Sigmoid colon (tissue), 6 donors: ENCODE measurements at regions not wholly inside any gene's neighbourhood (a gene's known extent, or its start where the extent isn't known, plus 50 kb on each side); places are given as distances from the start of the nearest gene placed in this dataset.

ENCODE experiments used
- DNase-seq: peaks from one replicate; pipeline ENCODE4 v3.0.0-alpha.2; 2019
- H3K27ac ChIP-seq, 4 donors: fragments of 200-600 bp; sonication (generic); one replicate each; pipeline ENCODE4 v1.5.1; 2016 to 2019; ENCODE audit warnings: mild to moderate bottlenecking in 1 of 4
- H3K27me3 ChIP-seq, 3 donors: fragments of 200-600 bp; sonication (generic); one replicate each; pipeline ENCODE4 v1.5.1; 2019; ENCODE audit warnings: mild to moderate bottlenecking in 1 of 3
- H3K36me3 ChIP-seq, 4 donors: fragments of 200-600 bp; sonication (generic); one replicate each; pipeline ENCODE4 v1.5.1; 2016 to 2019
- H3K4me1 ChIP-seq, 4 donors: fragments of 200-600 bp; sonication (generic); one replicate each; pipeline ENCODE4 v1.5.1; 2017 to 2019
- H3K4me3 ChIP-seq, 4 donors: fragments of 200-600 bp; sonication (generic); one replicate each; pipeline ENCODE4 v1.5.1; 2017 to 2019; ENCODE audit warnings: mild to moderate bottlenecking in 2 of 4, moderate library complexity in 1 of 4
- H3K9me3 ChIP-seq, 4 donors: fragments of 200-600 bp in 3 of 4; sonication (generic) in 3 of 4; one replicate each; pipeline versions ENCODE4 v1.5.1 to v1.6.1; 2013 to 2019
- EP300 ChIP-seq, 4 donors: sonication (generic); formaldehyde crosslinking; IDR thresholded peaks; one replicate each; pipeline ENCODE4 v1.6.1; 2017; ENCODE audit warnings: antibody characterized with exemption in 4 of 4
- POLR2A ChIP-seq, 2 donors: fragments of 450-650 bp; IDR thresholded peaks; one replicate each; pipeline ENCODE4 v1.6.1; 2016; ENCODE audit warnings: antibody characterized with exemption in 2 of 2, mild to moderate bottlenecking in 2 of 2, moderate library complexity in 2 of 2
- POLR2AphosphoS5 ChIP-seq, 4 donors: sonication (generic); formaldehyde crosslinking; IDR thresholded peaks; one replicate each; pipeline ENCODE4 v1.6.1; 2017; ENCODE audit warnings: antibody characterized with exemption in 4 of 4
- WGBS, 2 donors: extraction: QIAGEN DNeasy Blood & Tissue Kit; methylation state at CpG; one replicate each; pipeline ENCODE4 v1.1.7; 2013; 5-methylcytosine and 5-hydroxymethylcytosine counted together
- intact Hi-C: fragments of 100-400 bp; cut with DNase I; formaldehyde crosslinking; loops from one replicate; pipeline ENCODE4 v1.15.1; 2023
- TF ChIP-seq, protein P1 (sequence below), 4 experiments: fragments of 450-650 bp in 3 of 4; fragments of 200-600 bp in 1 of 4; IDR thresholded peaks; one replicate each; pipeline ENCODE4 v1.5.1; 2016 to 2019; ENCODE audit warnings: antibody characterized with exemption in 4 of 4, mild to moderate bottlenecking in 3 of 4, moderate library complexity in 2 of 4
- donor health status: healthy with polysubstance abuse.
- donor health status: healthy.

DNA sequence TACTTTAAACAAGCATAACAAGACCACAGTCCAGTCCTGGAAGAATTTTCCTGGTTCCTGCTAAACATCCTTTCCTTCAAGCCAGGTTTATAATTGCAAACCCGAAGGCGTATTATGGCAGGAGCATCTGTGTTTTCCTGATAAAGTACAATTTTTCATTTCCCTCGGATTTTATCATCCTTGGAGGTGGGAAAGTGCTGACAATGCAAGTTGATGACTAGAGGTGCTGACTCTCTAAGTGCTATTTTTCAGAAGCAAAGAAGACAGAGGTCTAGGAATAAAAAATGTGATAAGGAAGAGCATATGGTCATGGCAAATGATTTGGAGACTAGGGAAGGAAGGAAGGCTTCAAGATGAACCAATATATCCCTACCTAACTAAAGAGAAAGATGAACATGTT lies 703.2 kb upstream of the LRRN3 start:
- no peak for DNase-seq
- Histone ChIP-seq H3K27ac (no peak overlapping the region), H3K27me3 (no peaks in the 10 kb centered on the region), H3K36me3 (no peaks in the 10 kb centered on the region), H3K4me1 (no peaks in the 10 kb centered on the region), H3K9me3 (no peaks in the 10 kb centered on the region), H3K4me3 (no peak overlapping the region)
- TF ChIP-seq EP300 (IDR thresholded peaks at IDR 0.05) (no peak), POLR2A (IDR thresholded peaks at IDR 0.05) (no peak), POLR2AphosphoS5 (IDR thresholded peaks at IDR 0.05) (no peak)
- TF ChIP-seq, protein P1, sequence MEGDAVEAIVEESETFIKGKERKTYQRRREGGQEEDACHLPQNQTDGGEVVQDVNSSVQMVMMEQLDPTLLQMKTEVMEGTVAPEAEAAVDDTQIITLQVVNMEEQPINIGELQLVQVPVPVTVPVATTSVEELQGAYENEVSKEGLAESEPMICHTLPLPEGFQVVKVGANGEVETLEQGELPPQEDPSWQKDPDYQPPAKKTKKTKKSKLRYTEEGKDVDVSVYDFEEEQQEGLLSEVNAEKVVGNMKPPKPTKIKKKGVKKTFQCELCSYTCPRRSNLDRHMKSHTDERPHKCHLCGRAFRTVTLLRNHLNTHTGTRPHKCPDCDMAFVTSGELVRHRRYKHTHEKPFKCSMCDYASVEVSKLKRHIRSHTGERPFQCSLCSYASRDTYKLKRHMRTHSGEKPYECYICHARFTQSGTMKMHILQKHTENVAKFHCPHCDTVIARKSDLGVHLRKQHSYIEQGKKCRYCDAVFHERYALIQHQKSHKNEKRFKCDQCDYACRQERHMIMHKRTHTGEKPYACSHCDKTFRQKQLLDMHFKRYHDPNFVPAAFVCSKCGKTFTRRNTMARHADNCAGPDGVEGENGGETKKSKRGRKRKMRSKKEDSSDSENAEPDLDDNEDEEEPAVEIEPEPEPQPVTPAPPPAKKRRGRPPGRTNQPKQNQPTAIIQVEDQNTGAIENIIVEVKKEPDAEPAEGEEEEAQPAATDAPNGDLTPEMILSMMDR (IDR thresholded peaks at IDR 0.05) = no peak
- intact Hi-C loops = no loop called here
- 85% methylated on average over 3 of the region's 3 CpGs for WGBS, 2 donors

GRCh38 chr7:110388457-110388856 lies 702.5 kb upstream of the LRRN3 start:
- H3K4me3 ChIP-seq = no peak overlapping the region
- no peak overlapping the region for H3K27ac ChIP-seq
- H3K36me3 ChIP-seq = no peaks in the 10 kb centered on the region
- TF ChIP-seq POLR2A (IDR thresholded peaks at IDR 0.05) (no peak), POLR2AphosphoS5 (IDR thresholded peaks at IDR 0.05) (no peak), EP300 (IDR thresholded peaks at IDR 0.05) (no peak)
- TF ChIP-seq, protein P1 (IDR thresholded peaks at IDR 0.05) = no peak
- WGBS, 2 donors = 87 to 88% methylated on average over 1 of the region's 1 CpG
- no peaks in the 10 kb centered on the region for H3K4me1 ChIP-seq
- H3K9me3 ChIP-seq = no peaks in the 10 kb centered on the region
- DNase-seq = no peak
- intact Hi-C loops = no loop called here
- no peaks in the 10 kb centered on the region for H3K27me3 ChIP-seq

- Histone ChIP-seq H3K9me3 (no peaks in the 10 kb centered on the region), H3K27ac (no peak overlapping the region), H3K27me3 (no peaks in the 10 kb centered on the region), H3K4me3 (no peak overlapping the region), H3K4me1 (no peaks in the 10 kb centered on the region), H3K36me3 (no peaks in the 10 kb centered on the region)
- intact Hi-C loops = no loop called here
- TF ChIP-seq, protein P1 (IDR thresholded peaks at IDR 0.05) = no peak
- TF ChIP-seq POLR2A (IDR thresholded peaks at IDR 0.05) (no peak), EP300 (IDR thresholded peaks at IDR 0.05) (no peak), POLR2AphosphoS5 (IDR thresholded peaks at IDR 0.05) (no peak)
- DNase-seq = no peak
Measured at GRCh38 chr7:110396021-110396420, 694.9 kb upstream of the LRRN3 start.

DNA sequence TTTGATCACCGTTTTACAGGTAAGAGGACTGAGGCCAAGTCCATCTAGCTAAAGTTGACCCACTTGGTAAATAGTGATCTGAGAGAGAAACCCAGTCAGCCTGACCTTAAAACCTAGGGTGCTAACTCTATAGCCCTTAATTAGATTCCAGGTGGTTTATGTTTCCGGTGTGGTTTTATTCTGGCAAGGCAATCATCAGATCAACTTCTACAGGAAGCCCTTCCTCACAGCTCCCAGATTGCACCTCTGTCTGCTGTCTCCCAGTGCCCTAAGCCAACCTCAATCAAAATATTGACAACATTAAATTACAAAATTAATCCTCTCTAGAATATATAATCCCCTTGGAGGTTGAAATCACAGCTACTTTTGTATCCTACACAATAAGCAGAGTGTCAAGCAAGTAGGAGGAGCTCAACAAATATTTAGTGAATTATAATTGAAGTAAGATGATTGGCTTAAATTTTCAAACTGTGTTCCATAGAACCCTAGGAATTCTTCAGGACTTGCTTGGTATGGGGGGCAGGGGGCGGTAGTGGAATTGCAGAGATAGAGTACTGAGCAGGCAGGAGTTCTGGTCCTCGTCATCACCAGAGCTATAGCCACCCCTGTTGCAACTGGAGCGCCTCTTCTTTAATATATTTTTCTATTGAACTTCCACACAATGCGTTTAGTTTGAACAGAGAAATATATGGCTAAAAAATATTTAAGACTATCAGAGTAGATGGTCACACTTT lies 692.8 kb upstream of the LRRN3 start:
- no peaks in the 10 kb centered on the region for H3K9me3 ChIP-seq
- 85 to 86% methylated on average over 6 of the region's 6 CpGs for WGBS, 2 donors

More for the DNA sequence above, 692.8 kb upstream of the LRRN3 start:
- Histone ChIP-seq H3K4me3 (no peak overlapping the region), H3K36me3 (no peaks in the 10 kb centered on the region), H3K27me3 (no peaks in the 10 kb centered on the region), H3K27ac (no peak overlapping the region), H3K4me1 (no peaks in the 10 kb centered on the region)
- no peak for TF ChIP-seq POLR2AphosphoS5 (IDR thresholded peaks at IDR 0.05)
- TF ChIP-seq, protein P1 (IDR thresholded peaks at IDR 0.05) = no peak
- TF ChIP-seq POLR2A (IDR thresholded peaks at IDR 0.05) = no peak
- no peak for TF ChIP-seq EP300 (IDR thresholded peaks at IDR 0.05)
- intact Hi-C loops = no loop called here
- no peak for DNase-seq
